ENCODE measurements at regions not wholly inside any gene's neighbourhood (a gene's known extent, or its start where the extent isn't known, plus 50 kb on each side); places are given as distances from the start of the nearest gene placed in this dataset.

GRCh38 chr22:22085702-22086500 lies 103.3 kb upstream of the TOP3B start:
- ChIA-PET CTCF (no interaction called here), POLR2A (no interaction called here)
- no peak overlapping the region for H3K4me3 ChIP-seq (ENCODE audit: low read depth, low read length)
- no TSS peak for BruUV-seq (replicated peaks)
- Mint-ChIP-seq H3K27me3 (ENCODE audit: insufficient read depth, unreplicated experiment) (peaks cover 14% of the 10 kb centered on the region), H3K36me3 (ENCODE audit: insufficient read depth, unreplicated experiment) (no peaks in the 10 kb centered on the region), H3K4me1 (ENCODE audit: low read depth, unreplicated experiment) (no peaks in the 10 kb centered on the region), H3K27ac (ENCODE audit: unreplicated experiment) (no peak overlapping the region), H3K9me3 (ENCODE audit: unreplicated experiment) (no peaks in the 10 kb centered on the region), H3K4me3 (ENCODE audit: unreplicated experiment) (no peak overlapping the region)
- H3K4me1 ChIP-seq, result no peaks in the 10 kb centered on the region
- no peak for DNase-seq
- H3K27me3 ChIP-seq (replicated peaks; ENCODE audit: control insufficient read depth, insufficient read depth, low read length), result no peaks in the 10 kb centered on the region
- no peaks in the 10 kb centered on the region; the same call in 1 of the 2 replicates for H3K36me3 ChIP-seq (ENCODE audit: control insufficient read depth, insufficient read depth, low read length)
- TF ChIP-seq CTCF (IDR thresholded peaks at IDR 0.05; ENCODE audit: insufficient read depth in 1 of 2, low read depth in 1 of 2, low read length in 1 of 2, severe bottlenecking in 1 of 2, unreplicated experiment in 1 of 2), result no peak
- intact Hi-C loops (cut with micrococcal nuclease; ENCODE audit: unreplicated experiment), result no loop called here
- no peaks in the 10 kb centered on the region for H3K9me3 ChIP-seq

GRCh38 chr22:22084089-22084711 lies 101.6 kb upstream of the TOP3B start:
- H3K27ac Mint-ChIP-seq (ENCODE audit: unreplicated experiment), result no peak overlapping the region
- no peak for TF ChIP-seq CTCF (IDR thresholded peaks at IDR 0.05; ENCODE audit: insufficient read depth in 1 of 2, low read depth in 1 of 2, low read length in 1 of 2, severe bottlenecking in 1 of 2, unreplicated experiment in 1 of 2)
- Histone ChIP-seq H3K36me3 (ENCODE audit: control insufficient read depth, insufficient read depth, low read length) (no peaks in the 10 kb centered on the region; the same call in 1 of the 2 replicates), H3K27me3 (replicated peaks; ENCODE audit: control insufficient read depth, insufficient read depth, low read length) (no peaks in the 10 kb centered on the region), H3K9me3 (no peaks in the 10 kb centered on the region), H3K4me3 (ENCODE audit: low read depth, low read length) (no peak overlapping the region), H3K4me1 (no peaks in the 10 kb centered on the region)
- DNase-seq, result no peak
- no TSS peak for BruUV-seq (replicated peaks)
- no peak overlapping the region for H3K4me3 Mint-ChIP-seq (ENCODE audit: unreplicated experiment)
- no peaks in the 10 kb centered on the region for H3K36me3 Mint-ChIP-seq (ENCODE audit: insufficient read depth, unreplicated experiment)
- no peaks in the 10 kb centered on the region for H3K9me3 Mint-ChIP-seq (ENCODE audit: unreplicated experiment)
- ChIA-PET CTCF (no interaction called here), POLR2A (no interaction called here)
- H3K4me1 Mint-ChIP-seq (ENCODE audit: low read depth, unreplicated experiment), result no peaks in the 10 kb centered on the region
- intact Hi-C loops (cut with micrococcal nuclease; ENCODE audit: unreplicated experiment), result no loop called here
- H3K27me3 Mint-ChIP-seq (ENCODE audit: insufficient read depth, unreplicated experiment), result peaks cover 14% of the 10 kb centered on the region

- Histone ChIP-seq H3K4me3 (ENCODE audit: low read depth, low read length) (no peak overlapping the region), H3K36me3 (ENCODE audit: control insufficient read depth, insufficient read depth, low read length) (no peaks in the 10 kb centered on the region), H3K27me3 (replicated peaks; ENCODE audit: control insufficient read depth, insufficient read depth, low read length) (no peaks in the 10 kb centered on the region), H3K4me1 (no peaks in the 10 kb centered on the region), H3K9me3 (no peaks in the 10 kb centered on the region)
- no peaks in the 10 kb centered on the region for H3K36me3 Mint-ChIP-seq (ENCODE audit: insufficient read depth, unreplicated experiment)
- intact Hi-C loops (cut with micrococcal nuclease; ENCODE audit: unreplicated experiment), result no loop called here
- POLR2A ChIA-PET, result no interaction called here
- H3K4me3 Mint-ChIP-seq (ENCODE audit: unreplicated experiment), result no peak overlapping the region
- no peak for DNase-seq
- H3K27me3 Mint-ChIP-seq (ENCODE audit: insufficient read depth, unreplicated experiment), result peaks cover 14% of the 10 kb centered on the region
- TF ChIP-seq CTCF (IDR thresholded peaks at IDR 0.05; ENCODE audit: insufficient read depth in 1 of 2, low read depth in 1 of 2, low read length in 1 of 2, severe bottlenecking in 1 of 2, unreplicated experiment in 1 of 2), result no peak
- no peak overlapping the region for H3K27ac Mint-ChIP-seq (ENCODE audit: unreplicated experiment)
- CTCF ChIA-PET, result no interaction called here
- H3K9me3 Mint-ChIP-seq (ENCODE audit: unreplicated experiment), result no peaks in the 10 kb centered on the region
- H3K4me1 Mint-ChIP-seq (ENCODE audit: low read depth, unreplicated experiment), result no peaks in the 10 kb centered on the region
- BruUV-seq (replicated peaks), result no TSS peak
Measured at GRCh38 chr22:22082960-22083359, 100.4 kb upstream of the TOP3B start.

Data from Caco-2 (cell line).